ENCODE measurements at regions not wholly inside any gene's neighbourhood (a gene's known extent, or its start where the extent isn't known, plus 50 kb on each side); places are given as distances from the start of the nearest gene placed in this dataset.

DNA sequence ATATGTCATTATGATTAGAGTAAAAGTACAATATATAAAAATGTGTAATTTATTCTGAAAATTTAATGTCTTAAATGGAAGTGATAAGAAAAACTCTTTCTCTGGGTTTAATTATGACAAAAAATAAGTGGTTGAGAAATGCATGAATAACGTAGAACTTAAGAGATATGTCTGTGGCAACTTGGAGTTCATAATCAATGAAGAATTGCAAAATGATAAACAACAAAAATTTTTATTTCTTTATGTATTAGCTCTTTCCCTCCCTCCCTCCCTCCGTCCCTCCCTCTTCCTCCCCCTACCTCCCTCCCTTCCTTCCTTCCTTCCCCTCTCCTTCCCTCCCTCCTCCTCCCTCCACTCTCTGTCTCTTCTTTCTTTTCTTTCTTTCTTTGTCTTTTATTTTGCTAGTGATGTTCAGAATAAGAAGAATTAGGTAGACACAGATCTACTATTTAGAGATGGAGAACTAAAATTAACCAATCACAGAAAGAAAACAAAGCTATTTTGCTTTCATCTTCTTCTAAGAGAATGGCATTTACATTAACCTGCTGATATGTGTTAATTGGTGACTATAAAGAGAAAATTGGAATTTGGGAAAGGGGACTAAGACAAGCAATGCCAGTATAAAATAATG lies 96.3 kb upstream of the PDC start:
- DNase-seq (ENCODE audit: low read depth): no peak

- DNase-seq (ENCODE audit: low read depth): no peak
Observed at GRCh38 chr1:186550832-186551231, 89.9 kb upstream of the PDC start.

GRCh38 chr1:186541003-186541402 lies 80.1 kb upstream of the PDC start:
- DNase-seq (ENCODE audit: low read depth): no peak

DNA sequence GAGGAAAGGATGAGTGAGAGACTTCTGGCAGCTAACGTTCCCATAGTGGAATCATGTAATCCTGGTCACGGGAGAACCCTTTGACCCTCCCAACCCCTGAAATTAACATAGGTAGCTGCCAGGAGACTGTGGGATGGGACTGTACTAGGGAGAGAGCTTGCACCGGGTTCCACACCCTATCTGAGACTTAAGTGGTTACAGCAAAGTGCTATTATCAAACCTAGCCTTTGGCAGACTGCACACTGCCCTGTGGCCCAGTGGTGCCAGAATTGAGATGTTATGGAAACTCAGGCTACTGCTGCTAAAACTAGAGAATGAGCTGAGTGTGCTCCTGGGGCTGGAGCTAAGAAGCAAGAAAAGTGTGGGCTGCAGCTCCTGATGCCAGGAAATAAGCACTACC lies 79.6 kb upstream of the PDC start:
- DNase-seq (ENCODE audit: low read depth): no peak

GRCh38 chr1:186536273-186536890 lies 75.5 kb upstream of the PDC start:
- DNase-seq (ENCODE audit: low read depth): no peak

DNA sequence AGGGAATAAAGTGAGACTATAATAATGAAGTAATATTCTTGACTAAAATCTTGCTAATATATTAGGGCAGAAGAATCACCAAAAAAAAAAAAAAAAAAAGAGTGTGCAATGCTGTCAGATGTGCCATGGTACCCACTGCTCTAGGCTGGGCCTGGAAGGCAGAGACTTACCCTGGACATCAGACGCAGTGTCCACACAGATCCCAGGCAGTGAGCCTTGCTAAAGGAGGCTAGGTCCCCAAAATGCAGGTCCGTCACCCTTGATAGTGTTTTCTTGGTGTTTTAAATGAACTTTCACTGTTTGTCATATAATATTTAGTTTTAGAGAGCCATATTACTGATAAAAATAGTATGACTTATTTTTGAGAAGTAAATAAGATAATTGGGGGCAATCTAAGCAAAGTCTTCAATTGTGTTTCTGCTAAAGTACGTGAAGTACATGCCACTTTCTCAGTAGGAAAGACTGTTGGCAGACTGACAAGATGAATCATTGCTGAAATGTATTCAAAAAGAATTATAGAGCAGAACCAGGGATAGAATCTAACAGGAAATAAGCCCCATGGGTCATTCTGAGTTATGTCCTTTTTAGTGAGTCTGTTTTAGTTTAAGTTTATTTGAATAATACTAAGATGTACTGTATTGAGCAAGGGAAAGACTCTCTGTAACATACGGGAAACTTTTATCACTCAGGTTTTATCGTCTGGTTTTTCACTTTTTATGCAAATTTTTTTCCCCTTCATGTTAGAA lies 74.6 kb upstream of the PDC start:
- DNase-seq (ENCODE audit: low read depth): no peak

DNA sequence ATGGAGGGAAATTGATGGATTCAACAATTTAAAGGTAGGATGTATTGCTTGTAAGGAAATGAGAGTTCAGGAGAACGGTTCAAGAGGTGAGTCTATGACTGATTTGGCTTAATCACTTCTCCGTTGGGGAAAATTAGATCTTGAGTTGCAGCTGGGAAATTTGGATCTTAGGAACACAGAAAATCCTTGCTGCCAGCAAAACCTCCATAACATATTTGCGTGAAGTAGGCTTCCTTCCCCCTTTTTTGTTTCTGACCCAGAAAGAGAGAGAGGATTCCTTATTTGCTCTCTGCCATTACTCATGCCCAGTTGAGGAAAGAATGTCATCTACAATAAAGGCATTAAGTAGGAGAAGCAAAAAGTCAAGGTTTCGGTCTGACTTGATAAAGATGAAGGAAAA lies 73.5 kb upstream of the PDC start:
- DNase-seq (ENCODE audit: low read depth): no peak

DNA sequence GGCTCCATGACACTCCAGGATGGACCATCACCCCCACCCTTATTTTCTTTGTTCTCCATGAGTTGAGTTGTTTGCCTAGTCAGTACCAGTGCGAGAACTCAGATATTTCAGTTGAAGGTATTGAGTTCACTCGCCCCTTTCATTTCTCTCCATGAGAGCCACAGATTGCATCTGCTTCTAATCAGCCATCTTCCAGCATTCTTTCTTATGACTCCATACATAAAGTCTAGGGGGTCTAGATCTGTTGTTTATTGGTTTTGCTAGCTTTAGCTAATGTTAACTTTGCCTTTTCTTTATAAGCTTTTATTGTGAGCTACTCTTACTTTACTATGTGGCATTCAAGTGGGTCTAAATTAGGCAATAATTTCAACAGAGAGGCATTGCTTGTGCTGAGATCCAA lies 71.6 kb upstream of the PDC start:
- DNase-seq (ENCODE audit: low read depth): no peak

DNA sequence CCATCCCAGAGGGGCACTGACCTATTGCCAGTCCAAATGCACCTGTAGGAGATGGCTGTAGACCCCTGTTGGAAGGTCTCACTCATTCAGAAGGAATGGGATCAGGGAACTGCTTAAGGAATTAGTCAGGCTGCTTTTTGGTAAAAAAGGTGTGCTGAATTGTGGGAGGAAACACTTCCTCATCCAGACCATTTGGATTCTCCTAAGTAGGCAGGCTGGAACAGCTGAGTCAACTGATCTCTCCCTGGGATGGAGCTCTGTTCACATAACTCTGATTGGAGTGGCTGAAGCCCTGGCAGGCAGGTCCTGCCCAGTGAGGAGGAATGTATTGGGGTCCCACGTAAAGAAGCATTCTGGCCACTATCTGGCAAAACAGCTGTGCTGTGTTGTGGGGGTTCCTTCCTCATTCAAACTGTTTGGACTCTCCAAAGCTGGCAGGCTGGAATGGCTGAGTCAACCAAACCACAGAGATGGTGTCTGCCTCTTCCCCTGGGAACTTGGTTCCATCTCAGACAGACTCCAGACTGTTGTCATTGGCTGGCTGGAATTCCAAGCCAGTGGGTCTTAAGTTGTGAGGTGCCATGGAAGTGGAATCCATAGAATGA lies 70.7 kb upstream of the PDC start:
- DNase-seq (ENCODE audit: low read depth): no peak

GRCh38 chr1:186530109-186530508 lies 69.2 kb upstream of the PDC start:
- no peak for DNase-seq (ENCODE audit: low read depth)

DNA sequence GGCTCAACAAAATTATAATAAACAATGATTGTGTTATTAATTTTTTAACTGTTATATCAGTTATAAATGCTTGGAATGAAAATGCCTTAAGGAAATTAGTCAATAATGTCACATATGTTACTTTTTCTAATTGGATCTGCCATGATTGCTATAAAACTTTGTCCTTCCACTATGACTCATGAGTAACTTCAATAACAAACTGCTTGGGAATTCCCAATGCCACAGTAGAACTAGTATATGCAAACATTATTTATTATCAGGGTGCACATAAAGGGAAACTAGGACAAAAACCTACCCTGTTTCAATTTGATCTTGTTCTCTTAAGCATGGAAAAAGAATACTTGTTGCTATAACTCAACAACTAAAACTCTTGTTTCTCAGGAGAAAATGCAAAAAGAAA lies 59.1 kb upstream of the PDC start:
- no peak for DNase-seq (ENCODE audit: low read depth)

DNA sequence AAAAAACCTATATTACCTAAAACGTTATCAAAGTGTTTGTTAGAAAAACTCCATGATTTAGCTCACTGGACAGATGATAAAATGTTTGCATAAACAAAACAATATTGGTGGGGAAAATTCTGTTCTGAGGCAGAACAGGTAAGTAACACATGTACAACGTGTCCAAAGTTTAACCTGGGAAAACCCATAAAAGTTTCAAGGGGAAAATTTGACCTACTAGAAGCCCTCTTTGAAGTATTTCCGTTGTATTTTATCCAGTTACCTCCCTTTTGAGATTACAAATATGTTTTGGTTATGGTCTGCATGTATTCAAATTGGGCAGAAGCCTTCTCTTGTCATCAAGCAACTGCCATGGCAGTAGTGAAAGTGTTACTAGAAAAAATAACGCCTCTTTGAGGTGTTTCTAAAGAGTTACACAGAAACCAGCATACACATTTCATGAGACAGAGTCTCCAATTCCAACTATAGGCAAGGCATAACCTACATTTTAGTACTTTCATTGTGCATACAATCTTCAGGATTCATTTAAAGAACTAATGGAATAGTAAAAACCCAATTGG lies 58.0 kb upstream of the PDC start:
- DNase-seq (ENCODE audit: low read depth): no peak

DNA sequence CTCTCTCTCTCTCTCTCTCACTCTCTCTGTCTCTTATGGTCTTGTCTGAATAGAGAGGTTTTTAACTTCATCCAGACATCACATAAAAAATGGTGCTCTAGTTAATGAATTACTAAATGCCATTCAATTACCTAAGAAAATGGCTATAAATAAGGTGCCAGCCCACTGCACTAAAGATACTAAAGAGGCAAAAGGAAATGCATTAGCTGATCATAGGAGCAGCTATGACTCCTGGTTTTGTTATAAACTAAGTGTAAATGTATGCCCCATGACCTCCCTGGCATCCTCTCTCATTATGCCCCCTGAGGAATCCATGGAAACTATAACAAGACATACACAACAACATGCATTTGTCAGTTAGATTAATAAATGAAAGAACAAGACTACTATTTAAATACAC lies 57.5 kb upstream of the PDC start:
- no peak for DNase-seq (ENCODE audit: low read depth)

GRCh38 chr1:186514367-186514766 lies 53.5 kb upstream of the PDC start:
- DNase-seq (ENCODE audit: low read depth): no peak

DNA sequence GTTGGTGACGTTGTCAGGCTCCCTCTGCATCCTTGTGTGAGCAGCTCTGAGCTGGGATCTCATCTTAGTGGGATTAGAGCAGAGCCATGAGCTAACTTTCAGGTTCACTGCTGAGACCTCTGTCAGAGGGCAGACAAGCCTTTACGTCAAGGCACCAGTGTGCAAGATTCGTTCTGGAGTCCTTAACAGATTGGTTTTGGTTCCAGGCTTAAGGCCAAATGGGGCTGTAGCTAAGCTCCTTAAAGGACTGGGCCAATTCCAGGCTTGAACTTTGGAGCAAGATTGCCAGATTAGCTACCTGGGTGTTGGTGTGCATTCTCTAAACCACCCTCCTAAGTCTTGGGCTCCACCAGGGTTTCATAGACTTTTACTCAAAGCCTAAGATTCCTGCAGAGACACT lies 52.6 kb upstream of the PDC start:
- DNase-seq (ENCODE audit: low read depth): no peak

GRCh38 chr1:186512698-186513457 lies 52.0 kb upstream of the PDC start:
- DNase-seq (ENCODE audit: low read depth): no peak

DNA sequence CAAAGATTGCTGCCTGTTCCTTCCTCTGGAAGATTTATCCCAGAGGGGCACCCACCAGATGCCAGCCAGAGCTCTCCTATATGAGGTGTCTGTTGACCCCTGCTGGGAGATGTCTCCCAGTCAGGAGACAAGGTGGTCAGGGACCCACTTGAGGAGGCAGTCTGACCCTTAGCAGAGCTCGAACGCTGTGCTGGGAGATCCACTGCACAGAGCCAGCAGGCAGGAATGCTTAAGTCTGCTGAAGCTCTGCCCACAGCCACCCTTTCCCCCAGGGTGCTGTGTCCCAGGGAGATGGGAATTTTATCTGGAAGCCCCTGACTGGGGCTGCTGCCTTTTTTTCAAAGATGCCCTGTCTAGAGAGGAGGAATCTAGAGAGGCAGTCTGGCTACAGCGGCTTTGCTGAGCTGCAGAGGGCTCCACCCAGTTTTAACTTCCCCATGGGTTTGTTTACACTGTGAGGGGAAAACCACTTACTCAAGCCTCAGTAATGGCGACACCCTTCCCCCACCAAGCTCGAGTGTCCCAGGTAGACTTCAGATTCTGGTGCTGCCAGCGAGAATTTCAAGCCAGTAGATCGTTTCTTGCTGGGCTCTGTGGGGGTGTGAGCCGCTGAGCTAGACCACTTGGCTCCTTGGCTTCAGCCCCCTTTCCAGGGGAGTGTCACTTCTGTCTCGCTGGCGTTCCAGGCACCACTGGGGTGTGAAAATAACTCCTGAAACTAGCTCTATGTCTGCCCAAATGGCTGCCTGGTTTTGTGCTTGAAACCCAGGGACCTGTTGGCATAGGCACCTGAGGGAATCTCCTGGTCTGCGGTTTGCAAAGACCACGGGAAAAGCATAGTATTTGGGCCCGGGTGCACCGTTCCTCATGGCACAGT lies 51.1 kb upstream of the PDC start:
- DNase-seq (ENCODE audit: low read depth): no peak
